ENCODE measurements at regions not wholly inside any gene's neighbourhood (a gene's known extent, or its start where the extent isn't known, plus 50 kb on each side); places are given as distances from the start of the nearest gene placed in this dataset.

GRCh38 chr9:17955409-17955808 is 376.5 kb downstream of the SH3GL2 start:
- no peak overlapping the region for H2AK5ac ChIP-seq (ENCODE audit: insufficient read length, low read length)
- H2BK120ac ChIP-seq (ENCODE audit: low read depth, low read length, poor library complexity, severe bottlenecking), result no peak overlapping the region
- H3K4ac ChIP-seq (ENCODE audit: low read depth, low read length), result no peak overlapping the region
- no peak overlapping the region for H3K4me2 ChIP-seq (ENCODE audit: insufficient read depth, insufficient read length, low read length)
- H3K79me2 ChIP-seq (ENCODE audit: insufficient read depth, low read length), result no peaks in the 10 kb centered on the region
- no peak overlapping the region for H3T11ph ChIP-seq (ENCODE audit: low read length)
- H4K20me1 ChIP-seq (ENCODE audit: control insufficient read depth, insufficient read depth, insufficient read length), result no peaks in the 10 kb centered on the region
- Mint-ChIP-seq H3K36me3 (ENCODE audit: insufficient read depth in 1 of 3, low read depth in 3 of 3) (no peaks in the 10 kb centered on the region), H3K27ac (no peak overlapping the region), H3K9me3 (no peaks in the 10 kb centered on the region), H3K4me1 (no peaks in the 10 kb centered on the region), H3K4me3 (no peak overlapping the region), H3K27me3 (ENCODE audit: low read depth) (no peaks in the 10 kb centered on the region)
- no peak overlapping the region for H3K56ac ChIP-seq (ENCODE audit: insufficient read length, low read depth, low read length)
- H2BK15ac ChIP-seq (ENCODE audit: low read depth, low read length), result no peak overlapping the region
- no peak overlapping the region for H4K5ac ChIP-seq (ENCODE audit: insufficient read length, low read depth, low read length)
- H4K8ac ChIP-seq (replicated peaks; ENCODE audit: insufficient read length, low read depth, low read length), result no peak overlapping the region
- no peak overlapping the region for H2BK12ac ChIP-seq (ENCODE audit: insufficient read length, low read depth, low read length)
- no peak overlapping the region for H3K9ac ChIP-seq (ENCODE audit: extremely low read depth, insufficient read length, low read length)
- no peak overlapping the region for H3K14ac ChIP-seq (ENCODE audit: insufficient read depth, low read length)
- no peak for DNase-seq
- H3K9me3 ChIP-seq (ENCODE audit: control insufficient read depth, low read depth, low read length), result no peaks in the 10 kb centered on the region
- H3K27me3 ChIP-seq (ENCODE audit: insufficient read depth, low read length), result no peaks in the 10 kb centered on the region
- H3K18ac ChIP-seq (ENCODE audit: insufficient read length, low read depth, low read length), result no peak overlapping the region
- H2BK20ac ChIP-seq (ENCODE audit: low read depth, low read length, poor library complexity, severe bottlenecking), result no peak overlapping the region
- no peak overlapping the region for H4K91ac ChIP-seq (ENCODE audit: insufficient read length, low read depth, low read length)
- H3K23ac ChIP-seq (ENCODE audit: insufficient read length, low read depth, low read length), result no peak overlapping the region
- no CpG with 5 or more reads among the region's 2 CpGs for WGBS (ENCODE audit: extremely low coverage, insufficient read length, low lambda C conversion rate)
- no peak for TF ChIP-seq CTCF (conservative IDR thresholded peaks at IDR 0.05)
- no peak overlapping the region for H2AFZ ChIP-seq (ENCODE audit: low read length)
- H3K4me1 ChIP-seq (ENCODE audit: insufficient read depth, low read length), result no peaks in the 10 kb centered on the region
- H3K23me2 ChIP-seq (ENCODE audit: insufficient read length, low read depth, low read length, poor library complexity, severe bottlenecking), result no peaks in the 10 kb centered on the region
- no peaks in the 10 kb centered on the region for H3K79me1 ChIP-seq (ENCODE audit: insufficient read depth, low read depth, low read length, poor library complexity, severe bottlenecking)
- H3K27ac ChIP-seq (ENCODE audit: insufficient read length, low read depth, low read length), result no peak overlapping the region
- no peak overlapping the region for H2BK5ac ChIP-seq (ENCODE audit: insufficient read length, low read length)
